ENCODE measurements at regions not wholly inside any gene's neighbourhood (a gene's known extent, or its start where the extent isn't known, plus 50 kb on each side); places are given as distances from the start of the nearest gene placed in this dataset.

DNA sequence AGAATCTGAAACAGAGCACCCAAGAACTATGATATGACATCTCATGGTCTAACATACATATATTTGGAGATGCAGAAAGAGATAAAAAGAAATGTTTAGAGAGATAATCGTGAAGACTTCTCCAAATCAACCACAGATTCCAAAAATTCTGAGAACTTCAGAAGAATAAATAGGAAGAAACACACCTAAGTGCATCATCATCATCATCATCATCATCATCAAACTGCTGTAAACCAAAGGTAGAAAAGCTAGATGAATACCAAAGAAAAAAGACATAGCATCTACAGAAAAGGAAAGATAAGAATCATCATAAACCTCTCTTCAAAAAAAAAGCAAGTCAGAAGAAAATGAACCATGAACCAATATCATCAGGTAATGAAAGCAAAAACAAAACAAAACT is 124.2 kb downstream of the PPP1R3A start:
- no peak overlapping the region for H3K27ac ChIP-seq
- no peak overlapping the region for H3K4me3 ChIP-seq
- WGBS, 3 donors: 67 to 83% (median 70%) methylated on average over 1 of the region's 1 CpG
- H3K36me3 ChIP-seq: no peaks in the 10 kb centered on the region
- peaks cover 2% of the 10 kb centered on the region for H3K27me3 ChIP-seq
- TF ChIP-seq EP300 (IDR thresholded peaks at IDR 0.05) (no peak), POLR2A (IDR thresholded peaks at IDR 0.05) (no peak), CTCF (IDR thresholded peaks at IDR 0.05) (no peak)
- no peaks in the 10 kb centered on the region for H3K4me1 ChIP-seq (ENCODE audit: insufficient read depth)
- DNase-seq: no peak
- intact Hi-C loops (cut with DNase I): no loop called here
- H3K9me3 ChIP-seq: no peaks in the 10 kb centered on the region

DNA sequence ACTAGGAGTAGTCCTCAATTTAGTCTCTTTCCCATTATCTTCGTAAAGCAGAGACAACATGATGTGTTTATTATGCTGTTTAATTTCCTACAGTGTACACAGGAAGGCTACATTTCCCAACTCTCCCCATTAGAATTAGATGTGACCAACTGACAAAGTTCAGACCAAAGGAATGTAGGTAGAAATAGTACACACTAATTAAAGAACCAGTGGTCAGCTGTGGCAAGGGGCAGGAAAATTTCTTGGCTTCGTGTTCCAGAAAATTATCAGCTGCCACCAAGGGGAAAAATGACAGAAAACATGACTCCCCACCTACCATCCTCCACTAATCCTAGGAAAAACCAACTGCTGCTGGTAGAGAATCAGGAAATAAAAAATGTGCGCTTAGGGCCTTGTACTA is 125.6 kb downstream of the PPP1R3A start:
- no peak for DNase-seq
- Histone ChIP-seq H3K27me3 (peaks cover 2% of the 10 kb centered on the region), H3K27ac (no peak overlapping the region), H3K4me3 (no peak overlapping the region), H3K9me3 (no peaks in the 10 kb centered on the region), H3K4me1 (ENCODE audit: insufficient read depth) (no peaks in the 10 kb centered on the region), H3K36me3 (no peaks in the 10 kb centered on the region)
- no peak for TF ChIP-seq EP300 (IDR thresholded peaks at IDR 0.05)
- TF ChIP-seq POLR2A (IDR thresholded peaks at IDR 0.05): no peak
- no peak for TF ChIP-seq CTCF (IDR thresholded peaks at IDR 0.05)
- intact Hi-C loops (cut with DNase I): no loop called here
- WGBS, 3 donors: 70 to 79% (median 78%) methylated on average over 3 of the region's 3 CpGs

DNA sequence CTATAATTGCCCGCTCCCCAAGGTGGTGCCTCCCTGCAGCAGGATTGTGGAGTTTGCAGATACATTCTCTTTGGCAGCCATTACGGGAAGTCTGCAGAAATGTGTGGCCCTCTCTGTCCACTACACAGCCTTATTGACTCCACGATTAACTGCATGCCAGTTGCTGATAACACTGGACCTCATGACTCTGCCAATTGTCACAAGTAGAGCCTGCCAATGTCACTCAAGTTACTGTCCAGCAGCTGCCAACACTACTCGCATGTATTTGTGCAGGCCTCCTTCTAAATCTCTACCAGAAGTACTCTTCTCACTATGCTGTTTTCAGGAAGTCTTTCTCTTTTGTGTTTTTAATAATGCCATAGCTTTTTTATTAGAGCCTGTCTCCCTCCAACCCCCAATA is 128.8 kb downstream of the PPP1R3A start:
- 84 to 86% (median 84%) methylated on average over 4 of the region's 4 CpGs for WGBS, 3 donors
- Histone ChIP-seq H3K4me3 (no peak overlapping the region), H3K27me3 (no peaks in the 10 kb centered on the region), H3K27ac (no peak overlapping the region), H3K4me1 (ENCODE audit: insufficient read depth) (no peaks in the 10 kb centered on the region), H3K36me3 (no peaks in the 10 kb centered on the region), H3K9me3 (no peaks in the 10 kb centered on the region)
- intact Hi-C loops (cut with DNase I): no loop called here
- DNase-seq: no peak
- TF ChIP-seq EP300 (IDR thresholded peaks at IDR 0.05): no peak
- no peak for TF ChIP-seq POLR2A (IDR thresholded peaks at IDR 0.05)
- no peak for TF ChIP-seq CTCF (IDR thresholded peaks at IDR 0.05)

DNA sequence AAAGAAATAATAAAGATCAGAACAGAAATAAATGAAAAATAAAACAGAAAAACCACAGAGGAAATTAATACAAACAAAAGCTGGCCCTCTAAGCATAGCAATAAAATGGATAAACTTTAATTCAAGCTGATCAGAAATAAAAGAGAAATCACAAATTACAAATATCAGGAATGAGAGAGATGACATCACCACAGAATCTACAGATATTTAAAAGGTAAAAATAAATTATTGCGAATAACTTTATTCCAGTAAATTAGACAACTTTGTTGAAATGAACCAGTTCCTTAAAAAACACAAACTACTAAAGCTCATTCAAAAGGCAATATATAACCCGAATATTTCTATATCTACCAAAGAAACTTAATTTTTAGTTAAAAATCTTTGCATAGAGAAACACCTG is 131.7 kb downstream of the PPP1R3A start:
- H3K4me1 ChIP-seq (ENCODE audit: insufficient read depth): no peaks in the 10 kb centered on the region
- no peak overlapping the region for H3K4me3 ChIP-seq
- no peak overlapping the region for H3K27ac ChIP-seq
- H3K9me3 ChIP-seq: no peaks in the 10 kb centered on the region
- 39 to 61% (median 47%) methylated on average over 2 of the region's 2 CpGs for WGBS, 3 donors
- H3K27me3 ChIP-seq: no peaks in the 10 kb centered on the region
- no peaks in the 10 kb centered on the region for H3K36me3 ChIP-seq
- TF ChIP-seq CTCF (IDR thresholded peaks at IDR 0.05) (no peak), POLR2A (IDR thresholded peaks at IDR 0.05) (no peak), EP300 (IDR thresholded peaks at IDR 0.05) (no peak)
- intact Hi-C loops (cut with DNase I): loop anchor here in 1 of 4 donors (10.0 kb wide), 1 partner anchor 682 kb away; no protein-coding TSS in a partner anchor
- no peak for DNase-seq
